H9 (cell line): ENCODE measurements at regions not wholly inside any gene's neighbourhood (a gene's known extent, or its start where the extent isn't known, plus 50 kb on each side); places are given as distances from the start of the nearest gene placed in this dataset.

Experiments used
- DNase-seq: peaks from one replicate; pipeline ENCODE4 v3.0.0-alpha.2; 2017
- H2AFZ ChIP-seq: one replicate; pipeline ENCODE4 v1.6.1; 2013; ENCODE audit warnings: mild to moderate bottlenecking, low read length, control low read depth, moderate library complexity
- H2AK5ac ChIP-seq: 2 replicates; pipeline ENCODE4 v1.6.1; 2013; ENCODE audit warnings: low read length, control low read depth, mixed read lengths; ENCODE audit not compliant: insufficient read length
- H2BK120ac ChIP-seq: one replicate; pipeline ENCODE4 v1.6.1; 2013; ENCODE audit warnings: low read depth, mild to moderate bottlenecking, low read length, control low read depth, inconsistent platforms; ENCODE audit not compliant: poor library complexity, severe bottlenecking
- H2BK12ac ChIP-seq: 2 replicates; pipeline ENCODE4 v1.6.1; 2013; ENCODE audit warnings: low read length, control low read depth, mixed read lengths, low read depth; ENCODE audit not compliant: insufficient read length
- H2BK15ac ChIP-seq: 2 replicates; pipeline ENCODE4 v1.6.1; 2013; ENCODE audit warnings: low read depth, low read length, control low read depth
- H2BK20ac ChIP-seq: one replicate; pipeline ENCODE4 v1.6.1; 2013; ENCODE audit warnings: low read depth, mild to moderate bottlenecking, low read length, control low read depth, inconsistent platforms; ENCODE audit not compliant: poor library complexity, severe bottlenecking
- H2BK5ac ChIP-seq: 2 replicates; pipeline ENCODE4 v1.6.1; 2013; ENCODE audit warnings: low read length, control low read depth, mixed read lengths; ENCODE audit not compliant: insufficient read length
- H3K14ac ChIP-seq: 2 replicates; pipeline ENCODE4 v1.6.1; 2013; ENCODE audit warnings: low read length, control low read depth; ENCODE audit not compliant: insufficient read depth
- H3K18ac ChIP-seq: 2 replicates; pipeline ENCODE4 v1.6.1; 2013; ENCODE audit warnings: low read depth, mild to moderate bottlenecking, mixed read lengths, low read length, control low read depth; ENCODE audit not compliant: insufficient read length
- H3K23ac ChIP-seq: 2 replicates; pipeline ENCODE4 v1.6.1; 2013; ENCODE audit warnings: low read length, control low read depth, mixed read lengths, low read depth; ENCODE audit not compliant: insufficient read length
- H3K23me2 ChIP-seq: 2 replicates; pipeline ENCODE4 v1.6.1; 2013; ENCODE audit warnings: low read depth, mild to moderate bottlenecking, mixed read lengths, low read length, control low read depth; ENCODE audit not compliant: insufficient read length, poor library complexity, severe bottlenecking
- H3K27ac ChIP-seq: 2 replicates; pipeline ENCODE4 v1.5.1; 2013; ENCODE audit warnings: low read length, control low read depth, mixed read lengths, low read depth; ENCODE audit not compliant: insufficient read length
- H3K27me3 ChIP-seq: 2 replicates; pipeline ENCODE4 v1.6.1; 2013; ENCODE audit warnings: low read length, control low read depth, inconsistent platforms; ENCODE audit not compliant: insufficient read depth
- H3K4ac ChIP-seq: 2 replicates; pipeline ENCODE4 v1.6.1; 2013; ENCODE audit warnings: low read depth, mild to moderate bottlenecking, control low read depth, inconsistent platforms, low read length, moderate library complexity
- H3K4me1 ChIP-seq: 2 replicates; pipeline ENCODE4 v1.6.1; 2013; ENCODE audit warnings: low read length, control low read depth, inconsistent platforms; ENCODE audit not compliant: insufficient read depth
- H3K4me2 ChIP-seq: 2 replicates; pipeline ENCODE4 v1.6.1; 2013; ENCODE audit warnings: low read length, control low read depth, mixed read lengths; ENCODE audit not compliant: insufficient read length, insufficient read depth
- H3K56ac ChIP-seq: 2 replicates; pipeline ENCODE4 v1.6.1; 2013; ENCODE audit warnings: low read depth, mild to moderate bottlenecking, mixed read lengths, low read length, control low read depth; ENCODE audit not compliant: insufficient read length
- H3K79me1 ChIP-seq: 2 replicates; pipeline ENCODE4 v1.6.1; 2013; ENCODE audit warnings: low read depth, mild to moderate bottlenecking, moderate library complexity, low read length, control low read depth, inconsistent platforms; ENCODE audit not compliant: insufficient read depth, poor library complexity, severe bottlenecking
- H3K79me2 ChIP-seq: 2 replicates; pipeline ENCODE4 v1.6.1; 2013; ENCODE audit warnings: low read length, control low read depth, inconsistent platforms; ENCODE audit not compliant: insufficient read depth
- H3K9ac ChIP-seq: 2 replicates; pipeline ENCODE4 v1.6.1; 2013; ENCODE audit warnings: low read length, control low read depth, mixed read lengths; ENCODE audit not compliant: insufficient read length; ENCODE audit errors: extremely low read depth
- H3K9me3 ChIP-seq: one replicate; pipeline ENCODE4 v1.6.1; 2013; ENCODE audit warnings: low read depth, low read length, inconsistent platforms; ENCODE audit not compliant: control insufficient read depth
- H3T11ph ChIP-seq: one replicate; pipeline ENCODE4 v1.6.1; 2013; ENCODE audit warnings: mild to moderate bottlenecking, low read length, control low read depth, inconsistent platforms
- H4K20me1 ChIP-seq: one replicate; pipeline ENCODE4 v1.6.1; 2013; ENCODE audit not compliant: control insufficient read depth, insufficient read length, insufficient read depth
- H4K5ac ChIP-seq: 2 replicates; pipeline ENCODE4 v1.6.1; 2013; ENCODE audit warnings: low read depth, mild to moderate bottlenecking, mixed read lengths, low read length, control low read depth; ENCODE audit not compliant: insufficient read length
- H4K8ac ChIP-seq: replicated peaks from 2 replicates; pipeline ENCODE4 v1.6.1; 2013; ENCODE audit warnings: low read length, control low read depth, mixed read lengths, low read depth; ENCODE audit not compliant: insufficient read length
- H4K91ac ChIP-seq: 2 replicates; pipeline ENCODE4 v1.6.1; 2013; ENCODE audit warnings: low read depth, mild to moderate bottlenecking, moderate library complexity, mixed read lengths, low read length, control low read depth; ENCODE audit not compliant: insufficient read length
- H3K27ac Mint-ChIP-seq, 3 experiments: 2 replicates in 2 of 3; 3 replicates in 1 of 3; pipeline ENCODE4 v1.8.0; 2020 to 2021; ENCODE audit warnings: mixed read lengths in 3 of 3, mild to moderate bottlenecking in 1 of 3, moderate library complexity in 1 of 3
- H3K27me3 Mint-ChIP-seq: 2 replicates; pipeline ENCODE4 v1.8.0; 2021; ENCODE audit warnings: low read depth, mild to moderate bottlenecking, moderate library complexity, mixed read lengths
- H3K36me3 Mint-ChIP-seq, 3 experiments: 2 replicates in 2 of 3; 3 replicates in 1 of 3; pipeline ENCODE4 v1.8.0; 2020 to 2021; ENCODE audit warnings: low read depth in 3 of 3, mixed read lengths in 3 of 3; ENCODE audit not compliant: insufficient read depth in 1 of 3
- H3K4me1 Mint-ChIP-seq, 2 experiments: 2 replicates each; pipeline ENCODE4 v1.8.0; 2020; ENCODE audit warnings: mixed read lengths in 2 of 2
- H3K4me3 Mint-ChIP-seq, 2 experiments: 2 replicates in 1 of 2; 3 replicates in 1 of 2; pipeline ENCODE4 v1.8.0; 2020 to 2021; ENCODE audit warnings: mild to moderate bottlenecking in 2 of 2, mixed read lengths in 2 of 2, moderate library complexity in 1 of 2
- H3K9me3 Mint-ChIP-seq, 2 experiments: 2 replicates in 1 of 2; 3 replicates in 1 of 2; pipeline ENCODE4 v1.8.0; 2020; ENCODE audit warnings: mild to moderate bottlenecking in 2 of 2, mixed read lengths in 2 of 2, moderate library complexity in 1 of 2
- CTCF ChIP-seq: fragments of 200-600 bp; sonication (generic); conservative IDR thresholded peaks from 3 replicates; pipeline ENCODE4 v1.8.0; 2021; ENCODE audit warnings: antibody characterized with exemption, mild to moderate bottlenecking
- WGBS: extraction: QIAGEN DNeasy Blood & Tissue Kit; methylation state at CpG from one replicate; pipeline ENCODE4 v1.1.7; 2013; ENCODE audit warnings: missing lambda C conversion rate, low lambda C conversion rate, mixed read lengths; ENCODE audit not compliant: insufficient read length; ENCODE audit errors: extremely low coverage; 5-methylcytosine and 5-hydroxymethylcytosine counted together

- no CpG with 5 or more reads among the region's 4 CpGs for WGBS
These were observed 171.4 kb downstream of the ARRDC4 start for GRCh38 chr15:98131924-98132323.

More at GRCh38 chr15:98131924-98132323, 171.4 kb downstream of the ARRDC4 start:
- Histone ChIP-seq H2BK120ac (no peak overlapping the region), H2BK20ac (no peak overlapping the region), H2AFZ (no peak overlapping the region), H3K79me1 (no peaks in the 10 kb centered on the region), H3K9me3 (no peaks in the 10 kb centered on the region), H3K4me1 (peaks cover 2% of the 10 kb centered on the region; the same call in 1 of the 2 replicates), H4K5ac (no peak overlapping the region), H3K27me3 (no peaks in the 10 kb centered on the region), H3K56ac (no peak overlapping the region), H3K9ac (no peak overlapping the region), H4K20me1 (no peaks in the 10 kb centered on the region), H3K79me2 (no peaks in the 10 kb centered on the region), H3K14ac (no peak overlapping the region), H2BK15ac (no peak overlapping the region), H3T11ph (no peak overlapping the region), H3K18ac (no peak overlapping the region), H2BK5ac (no peak overlapping the region), H4K91ac (no peak overlapping the region), H2AK5ac (no peak overlapping the region), H3K4me2 (no peak overlapping the region), H3K4ac (no peak overlapping the region), H3K23ac (no peak overlapping the region), H3K27ac (no peak overlapping the region), H3K23me2 (no peaks in the 10 kb centered on the region), H2BK12ac (no peak overlapping the region), H4K8ac (no peak overlapping the region)
- Mint-ChIP-seq H3K4me1 (peaks cover 6 to 8% of the 10 kb centered on the region in 2 experiments), H3K9me3 (no peaks in the 10 kb centered on the region), H3K27me3 (peaks cover 2% of the 10 kb centered on the region), H3K27ac (no peak overlapping the region), H3K4me3 (no peak overlapping the region), H3K36me3 (no peaks in the 10 kb centered on the region)
- TF ChIP-seq CTCF: no peak
- no peak for DNase-seq
